IgD-negative memory B cell (primary cell): ENCODE measurements at regions not wholly inside any gene's neighbourhood (a gene's known extent, or its start where the extent isn't known, plus 50 kb on each side); places are given as distances from the start of the nearest gene placed in this dataset.

Source experiments
- H3K27ac Mint-ChIP-seq, 3 donors: one replicate each; pipeline ENCODE4 v1.8.0; 2020 to 2022; ENCODE audit warnings: mild to moderate bottlenecking in 3 of 3, mixed read lengths in 3 of 3, moderate library complexity in 1 of 3
- H3K27me3 Mint-ChIP-seq: one replicate; pipeline ENCODE4 v1.8.0; 2021; ENCODE audit warnings: mixed read lengths
- H3K36me3 Mint-ChIP-seq: one replicate; pipeline ENCODE4 v1.8.0; 2020; ENCODE audit warnings: mild to moderate bottlenecking, mixed read lengths
- H3K4me1 Mint-ChIP-seq, 3 donors: one replicate each; pipeline ENCODE4 v1.8.0; 2020 to 2022; ENCODE audit warnings: mixed read lengths in 3 of 3, mild to moderate bottlenecking in 1 of 3
- H3K4me3 Mint-ChIP-seq, 4 donors: one replicate each; pipeline ENCODE4 v1.8.0; 2020 to 2022; ENCODE audit warnings: mild to moderate bottlenecking in 4 of 4, mixed read lengths in 4 of 4, moderate library complexity in 3 of 4
- H3K9me3 Mint-ChIP-seq, 3 donors: one replicate each; pipeline ENCODE4 v1.8.0; 2020 to 2021; ENCODE audit warnings: mixed read lengths in 3 of 3, mild to moderate bottlenecking in 1 of 3

DNA sequence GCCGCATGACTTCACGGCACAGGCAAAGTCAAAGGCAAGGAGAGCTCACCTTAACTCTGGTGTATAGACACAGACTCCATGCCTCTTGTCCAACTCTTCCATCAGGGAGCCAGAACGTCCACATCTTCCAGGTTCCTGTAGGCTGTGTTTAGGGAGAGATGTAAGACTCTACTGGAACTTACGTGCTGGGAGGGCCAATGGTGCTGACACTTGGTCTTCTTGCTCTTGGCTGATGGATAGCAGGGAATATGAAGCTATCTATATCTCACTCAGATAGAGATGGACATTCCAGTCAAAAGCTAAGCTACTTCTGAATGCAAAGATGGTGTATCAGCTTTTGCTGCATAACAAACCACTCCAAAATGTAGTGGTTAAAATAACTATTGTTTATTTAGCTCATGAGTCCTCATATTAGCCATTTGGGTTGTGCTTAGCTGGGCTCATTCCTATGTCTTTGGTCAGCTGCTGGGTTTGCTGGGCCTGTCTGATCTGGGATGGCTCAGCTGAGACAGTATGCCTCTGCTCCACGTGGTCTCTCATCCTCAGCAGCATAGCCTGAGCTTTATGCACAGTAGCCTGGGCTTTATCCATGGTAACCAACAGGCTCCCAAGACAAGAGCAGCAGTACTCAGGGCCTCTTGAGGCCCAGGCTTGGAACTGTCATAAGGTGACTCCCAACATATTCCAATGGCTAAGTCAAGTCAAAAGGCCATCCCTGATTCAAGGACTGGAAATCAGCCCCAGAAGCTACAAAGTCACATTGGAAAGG, 111.6 kb downstream of the SNX5 start:
- Mint-ChIP-seq H3K9me3 (no peaks in the 10 kb centered on the region), H3K4me1 (peaks cover 41 to 46% (median 45%) of the 10 kb centered on the region in 3 donors), H3K27me3 (peaks cover 13% of the 10 kb centered on the region), H3K27ac (peak overlapping the region; percentile 5 to 63 (median 52)), H3K4me3 (peak overlapping the region in 2 of 4 donors; percentile 65 to 83), H3K36me3 (no peaks in the 10 kb centered on the region)

DNA sequence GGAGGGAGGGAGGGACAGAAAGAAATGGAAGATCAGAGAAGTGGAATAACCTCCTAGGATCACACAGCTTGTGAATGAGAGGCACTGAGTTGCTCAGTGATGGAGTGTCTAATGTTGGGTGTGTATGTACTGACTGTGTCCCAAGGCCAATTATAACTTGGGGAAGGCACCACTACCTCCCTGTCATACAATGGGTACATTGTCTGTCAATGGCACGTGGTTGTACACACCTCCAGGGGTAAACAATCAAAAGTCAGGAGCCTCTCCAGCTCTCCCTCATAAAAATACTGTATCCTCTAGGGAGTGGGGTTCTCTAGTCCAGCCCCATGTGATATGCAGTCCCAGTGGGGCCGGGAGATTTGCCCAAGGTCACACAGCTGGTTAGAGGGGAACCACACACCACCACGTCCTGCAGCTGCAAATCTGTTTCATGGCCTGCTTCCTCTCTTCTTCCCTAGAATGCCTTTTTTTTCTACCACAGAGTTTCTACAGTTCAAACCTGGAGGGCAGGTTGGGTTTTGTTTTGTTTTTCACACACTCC, 112.5 kb downstream of the SNX5 start:
- Mint-ChIP-seq H3K9me3 (no peaks in the 10 kb centered on the region), H3K4me1 (peaks cover 40 to 44% (median 42%) of the 10 kb centered on the region in 3 donors), H3K27me3 (peaks cover 6% of the 10 kb centered on the region), H3K36me3 (no peaks in the 10 kb centered on the region), H3K27ac (peak overlapping the region; percentile 52 to 86 (median 54)), H3K4me3 (peak overlapping the region in 3 of 4 donors; percentile 2 to 43 (median 34))

DNA sequence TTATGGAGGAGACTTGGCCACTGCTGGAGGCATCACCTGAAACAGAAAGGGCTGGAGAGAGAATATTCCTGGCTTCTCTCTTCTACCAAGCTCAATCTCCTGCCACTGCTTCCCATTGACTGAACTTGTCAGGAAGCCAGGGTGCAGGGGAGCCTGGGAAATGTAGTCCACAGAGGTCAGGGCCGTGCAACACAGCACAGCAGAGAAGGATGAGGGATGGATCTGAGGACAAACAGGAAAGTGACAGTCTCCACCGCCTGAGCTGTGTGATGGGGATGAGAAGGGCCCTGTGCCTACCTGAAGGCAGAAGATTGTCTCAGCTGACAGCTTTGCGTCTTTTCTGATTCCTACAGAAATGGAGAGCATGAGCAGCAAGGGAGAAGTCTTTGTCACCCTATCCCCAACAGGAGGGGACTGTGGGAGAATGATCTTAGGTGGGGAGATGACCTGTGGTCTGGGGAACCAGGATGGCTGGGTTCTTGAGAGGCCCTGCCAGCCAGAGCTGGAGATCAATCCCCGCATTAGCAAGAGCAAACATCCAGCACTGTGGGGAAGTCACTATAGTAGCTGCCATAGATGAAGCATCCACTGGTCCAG, 114.2 kb downstream of the SNX5 start:
- peaks cover 0 to 3% (median 0%) of the 10 kb centered on the region in 3 donors for H3K9me3 Mint-ChIP-seq
- peaks cover 3% of the 10 kb centered on the region for H3K27me3 Mint-ChIP-seq
- peaks cover 2% of the 10 kb centered on the region for H3K36me3 Mint-ChIP-seq
- peak overlapping the region in 2 of 4 donors; percentile 52 to 78 for H3K4me3 Mint-ChIP-seq
- peaks cover 29 to 33% (median 29%) of the 10 kb centered on the region in 3 donors for H3K4me1 Mint-ChIP-seq
- peak overlapping the region in 1 of 3 donors; percentile 18 for H3K27ac Mint-ChIP-seq

DNA sequence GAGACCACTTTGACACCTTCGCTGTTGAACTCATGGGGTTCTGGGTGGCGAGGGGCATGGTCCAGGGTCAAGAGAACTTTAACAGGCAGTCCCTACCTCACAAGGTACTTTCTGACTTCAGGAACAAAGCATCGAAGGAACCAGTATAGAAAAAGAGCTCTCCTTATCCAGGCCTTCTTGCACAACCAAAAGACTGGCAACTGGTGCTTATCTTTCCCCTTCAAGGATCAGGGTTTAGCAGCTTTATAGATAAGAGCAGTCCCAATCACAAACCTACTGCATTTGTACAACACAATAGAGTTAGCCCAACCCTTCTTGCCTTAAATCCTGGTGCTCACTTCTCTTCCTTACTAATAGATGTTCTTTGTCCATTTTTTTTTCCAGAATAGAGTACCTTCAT, 116.3 kb downstream of the SNX5 start:
- Mint-ChIP-seq H3K27ac (no peak overlapping the region), H3K4me3 (no peak overlapping the region), H3K27me3 (peaks cover 7% of the 10 kb centered on the region), H3K9me3 (peaks cover 0 to 5% (median 0%) of the 10 kb centered on the region in 3 donors), H3K4me1 (peaks cover 32 to 38% (median 33%) of the 10 kb centered on the region in 3 donors), H3K36me3 (peaks cover 2% of the 10 kb centered on the region)

DNA sequence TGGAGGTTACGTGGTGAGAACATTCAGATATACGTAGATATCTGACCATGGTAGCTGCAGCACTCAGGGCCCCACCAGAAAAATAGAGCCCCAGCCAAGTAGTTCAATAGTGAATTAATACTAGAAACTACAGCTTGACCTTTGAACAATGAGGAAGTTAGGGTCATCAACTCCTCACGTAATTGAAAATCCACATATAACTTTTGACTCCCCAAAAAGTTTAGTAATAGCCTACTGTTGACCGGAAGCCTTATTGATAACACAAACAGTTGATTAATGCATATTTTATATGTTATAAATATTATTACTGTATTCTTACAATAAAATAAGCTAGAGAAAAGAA, 117.9 kb downstream of the SNX5 start:
- no peak overlapping the region for H3K27ac Mint-ChIP-seq
- H3K36me3 Mint-ChIP-seq: peaks cover 2% of the 10 kb centered on the region
- H3K4me3 Mint-ChIP-seq: no peak overlapping the region
- H3K9me3 Mint-ChIP-seq: peaks cover 0 to 5% (median 0%) of the 10 kb centered on the region in 3 donors
- peaks cover 26 to 39% (median 28%) of the 10 kb centered on the region in 3 donors for H3K4me1 Mint-ChIP-seq
- H3K27me3 Mint-ChIP-seq: peaks cover 8% of the 10 kb centered on the region

DNA sequence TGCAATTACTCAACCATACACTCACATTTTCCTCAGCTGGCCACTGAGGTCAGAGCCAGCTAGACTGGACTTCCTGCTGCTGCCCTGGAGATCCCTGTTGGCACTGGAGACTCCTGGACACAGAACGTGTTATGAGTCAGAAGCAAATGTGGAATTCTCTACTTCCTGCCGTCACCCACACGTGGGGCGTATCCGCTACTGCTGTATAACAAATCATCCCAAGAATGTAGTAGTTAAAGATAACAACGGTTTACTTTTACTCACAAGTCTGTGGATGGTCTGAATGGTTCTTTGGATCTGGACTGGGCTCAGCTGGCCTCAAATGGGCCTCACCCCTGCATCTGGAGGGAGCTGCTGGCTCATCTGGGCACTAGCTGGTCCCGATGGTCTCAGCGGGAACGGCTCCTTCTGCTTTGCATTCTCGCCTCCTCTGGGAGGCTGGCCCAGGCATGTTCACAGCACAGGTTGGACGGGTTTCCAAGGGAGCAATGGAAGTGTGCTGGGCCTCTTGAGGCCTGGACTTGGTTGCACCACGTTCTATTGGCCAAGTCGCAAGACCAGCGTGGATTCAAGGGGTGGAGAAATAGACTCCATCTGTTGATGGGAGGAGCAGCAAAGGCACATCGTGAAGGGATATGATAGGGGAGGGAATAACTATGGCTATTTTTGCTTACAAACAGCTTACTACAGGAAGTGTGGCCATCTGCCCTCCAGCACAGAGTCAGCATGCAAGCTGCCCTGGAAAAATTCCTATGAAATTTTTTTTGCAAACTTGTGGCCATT, 118.5 kb downstream of the SNX5 start:
- peaks cover 2% of the 10 kb centered on the region for H3K36me3 Mint-ChIP-seq
- peaks cover 0 to 5% (median 0%) of the 10 kb centered on the region in 3 donors for H3K9me3 Mint-ChIP-seq
- no peak overlapping the region for H3K27ac Mint-ChIP-seq
- H3K27me3 Mint-ChIP-seq: peaks cover 8% of the 10 kb centered on the region
- H3K4me3 Mint-ChIP-seq: no peak overlapping the region
- H3K4me1 Mint-ChIP-seq: peaks cover 26 to 36% (median 28%) of the 10 kb centered on the region in 3 donors

DNA sequence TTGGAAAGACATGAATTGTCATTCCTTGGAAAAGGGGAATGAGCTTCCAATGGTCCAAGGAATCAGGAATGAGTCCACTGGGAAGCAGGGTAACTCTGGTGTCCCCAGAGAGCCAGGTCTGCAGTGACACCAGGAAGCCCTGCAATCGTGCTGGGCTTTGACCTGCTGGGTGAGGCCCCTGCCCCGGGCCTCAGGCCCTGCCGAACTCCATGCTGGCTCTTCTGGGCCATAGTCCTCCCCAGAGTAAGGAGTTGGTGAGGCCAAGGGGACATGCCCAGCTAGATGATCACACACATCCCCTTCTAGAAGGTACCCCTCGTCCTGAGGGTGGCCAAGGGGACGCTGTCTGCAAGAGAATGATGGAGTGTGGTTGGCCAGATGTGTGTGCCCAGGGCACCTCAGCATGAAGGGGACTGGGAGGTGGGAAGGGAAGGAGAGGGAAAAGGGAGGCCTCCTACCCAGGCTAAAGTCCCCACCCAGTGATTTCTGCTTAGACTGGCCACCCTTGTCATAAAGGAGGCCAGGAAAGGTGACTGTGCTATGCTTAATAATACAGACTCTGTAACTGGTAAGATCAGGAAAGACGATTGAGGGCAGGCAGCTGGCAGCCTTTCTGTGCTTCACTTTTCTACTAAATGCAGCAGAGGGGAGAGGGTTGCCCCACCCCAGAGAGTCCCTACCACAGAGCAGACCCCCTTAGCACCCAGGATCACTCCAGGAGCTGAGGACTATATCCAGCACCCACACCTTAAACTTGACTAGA, 119.3 kb downstream of the SNX5 start:
- H3K4me1 Mint-ChIP-seq: peaks cover 23 to 33% (median 29%) of the 10 kb centered on the region in 3 donors
- peaks cover 0 to 5% (median 0%) of the 10 kb centered on the region in 3 donors for H3K9me3 Mint-ChIP-seq
- no peak overlapping the region for H3K27ac Mint-ChIP-seq
- H3K27me3 Mint-ChIP-seq: peaks cover 6% of the 10 kb centered on the region
- peak overlapping the region in 1 of 4 donors; percentile 33 for H3K4me3 Mint-ChIP-seq
- peaks cover 2% of the 10 kb centered on the region for H3K36me3 Mint-ChIP-seq

DNA sequence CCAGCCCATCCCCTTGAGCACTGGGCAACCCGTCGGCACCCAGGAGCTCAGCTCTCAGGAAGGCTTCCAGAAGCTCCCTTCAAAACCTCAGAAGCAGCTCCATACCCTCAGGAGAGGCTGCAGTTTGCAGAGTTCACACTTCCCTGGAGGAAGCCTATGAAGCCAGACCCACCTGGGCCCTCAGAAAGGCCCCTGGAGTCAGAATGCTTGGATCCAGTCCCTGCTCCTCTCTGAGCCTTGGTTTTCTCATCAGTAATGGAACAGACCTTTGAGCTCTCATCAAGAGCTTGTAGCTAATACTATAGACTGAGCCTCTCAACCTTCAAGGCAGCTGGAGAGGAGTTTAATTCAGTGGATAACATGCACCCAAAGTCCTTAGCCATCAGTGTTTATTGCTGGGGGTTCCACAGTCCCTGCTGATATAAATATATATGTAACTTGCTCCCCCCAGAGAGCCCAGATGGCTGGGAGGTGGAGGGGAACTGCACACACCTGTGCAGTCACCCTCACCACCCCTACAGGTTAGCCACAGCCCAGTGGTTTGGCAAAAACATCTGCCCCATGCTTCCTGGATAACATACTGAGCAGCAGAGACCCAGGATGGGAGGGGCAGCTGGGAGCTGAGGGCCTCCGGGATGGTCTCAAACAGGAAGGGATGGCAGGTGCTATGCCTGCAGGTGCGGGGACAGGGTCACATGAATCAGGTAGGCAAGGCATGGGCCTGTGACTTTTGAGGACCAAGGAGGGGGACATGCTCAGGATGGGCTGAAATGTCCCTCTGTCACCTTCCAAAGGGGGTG, 120.1 kb downstream of the SNX5 start:
- H3K4me1 Mint-ChIP-seq: peaks cover 29 to 31% (median 31%) of the 10 kb centered on the region in 3 donors
- H3K4me3 Mint-ChIP-seq: peak overlapping the region in 2 of 4 donors; percentile 0 to 67
- H3K9me3 Mint-ChIP-seq: peaks cover 0 to 5% (median 0%) of the 10 kb centered on the region in 3 donors
- H3K27me3 Mint-ChIP-seq: peaks cover 8% of the 10 kb centered on the region
- H3K27ac Mint-ChIP-seq: peak overlapping the region in 2 of 3 donors; percentile 45 to 86
- H3K36me3 Mint-ChIP-seq: peaks cover 2% of the 10 kb centered on the region

DNA sequence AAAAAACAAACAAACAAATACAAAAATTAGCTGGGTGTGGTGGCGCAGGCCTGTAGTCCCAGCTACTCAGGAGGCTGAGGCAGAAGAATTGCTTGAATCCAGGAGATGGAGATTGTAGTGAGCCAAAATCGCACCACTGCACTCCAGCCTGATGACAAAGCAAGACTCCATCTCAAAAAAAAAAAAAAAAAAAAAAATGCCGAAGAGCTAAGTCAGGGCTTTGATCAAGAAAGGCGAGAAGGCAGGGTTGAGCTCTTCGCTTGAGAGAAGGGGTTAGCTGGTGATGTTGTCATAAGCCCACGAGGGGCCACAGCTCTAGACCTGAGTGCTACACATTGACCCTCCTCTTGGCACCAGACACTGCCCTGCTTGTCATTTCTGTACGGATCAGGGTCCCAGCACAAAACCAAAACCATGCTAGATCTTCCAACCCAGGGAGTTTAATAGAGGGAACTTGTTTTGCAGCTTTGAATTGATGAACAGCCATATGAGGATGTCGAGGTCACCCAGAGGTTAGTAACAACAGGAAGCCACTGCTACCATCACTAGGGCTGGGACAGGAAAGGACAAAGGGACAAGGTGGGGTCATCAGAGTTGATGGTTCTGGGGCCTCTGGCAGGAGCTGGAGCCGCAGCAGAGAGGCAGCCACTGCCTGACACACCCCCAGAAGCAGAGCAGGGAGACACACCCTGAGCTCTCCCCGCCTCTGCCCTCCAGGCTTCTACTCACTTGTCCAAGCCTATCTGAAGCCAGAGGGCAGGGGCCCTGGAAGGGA, 122.7 kb downstream of the SNX5 start:
- no peak overlapping the region for H3K27ac Mint-ChIP-seq
- peaks cover 5% of the 10 kb centered on the region for H3K36me3 Mint-ChIP-seq
- H3K4me1 Mint-ChIP-seq: peaks cover 23 to 33% (median 27%) of the 10 kb centered on the region in 3 donors
- H3K9me3 Mint-ChIP-seq: peaks cover 0 to 5% (median 0%) of the 10 kb centered on the region in 3 donors
- peaks cover 15% of the 10 kb centered on the region for H3K27me3 Mint-ChIP-seq
- H3K4me3 Mint-ChIP-seq: peak overlapping the region in 2 of 4 donors; percentile 38 to 86

DNA sequence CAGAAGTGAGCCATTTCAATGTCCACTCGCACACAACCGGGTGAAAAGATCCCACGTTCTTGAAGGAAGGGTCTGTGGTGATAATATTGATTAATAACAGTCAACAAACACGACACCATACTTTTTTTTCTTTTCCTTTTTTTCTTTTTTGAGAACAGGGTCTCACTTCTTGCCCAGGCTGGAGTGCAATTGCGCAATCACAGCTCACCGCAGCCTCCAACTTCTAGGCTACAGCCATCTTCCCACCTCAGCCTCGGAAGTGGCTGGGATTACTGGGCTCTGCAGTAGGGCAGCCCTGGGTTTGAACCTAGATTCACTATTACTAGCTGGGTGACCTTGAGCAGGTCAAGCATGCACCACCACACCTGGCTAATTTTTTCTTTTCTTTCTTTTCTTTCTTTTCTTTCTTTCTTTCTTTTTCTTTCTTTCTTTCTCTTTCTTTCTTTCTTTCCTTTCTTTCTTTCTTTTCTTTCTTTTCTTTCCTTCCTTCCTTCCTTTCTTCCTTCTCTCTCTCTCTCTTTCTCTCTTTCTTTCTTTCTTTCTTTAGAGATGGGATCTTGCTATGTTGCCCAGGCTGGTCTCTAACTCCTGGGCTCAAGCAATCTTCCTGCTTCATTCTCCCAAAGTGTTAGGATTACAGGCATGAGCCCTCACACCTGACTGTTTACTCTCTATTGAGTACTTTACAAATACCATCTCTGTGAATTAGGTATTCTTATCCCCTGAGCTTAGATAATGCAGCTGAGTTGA, 123.9 kb downstream of the SNX5 start:
- Mint-ChIP-seq H3K9me3 (peaks cover 0 to 5% (median 1%) of the 10 kb centered on the region in 3 donors), H3K27ac (peak overlapping the region in 1 of 3 donors; percentile 97), H3K4me3 (peak overlapping the region in 2 of 4 donors; percentile 61 to 70), H3K36me3 (peaks cover 5% of the 10 kb centered on the region), H3K27me3 (peaks cover 15% of the 10 kb centered on the region), H3K4me1 (peaks cover 23 to 31% (median 27%) of the 10 kb centered on the region in 3 donors)

DNA sequence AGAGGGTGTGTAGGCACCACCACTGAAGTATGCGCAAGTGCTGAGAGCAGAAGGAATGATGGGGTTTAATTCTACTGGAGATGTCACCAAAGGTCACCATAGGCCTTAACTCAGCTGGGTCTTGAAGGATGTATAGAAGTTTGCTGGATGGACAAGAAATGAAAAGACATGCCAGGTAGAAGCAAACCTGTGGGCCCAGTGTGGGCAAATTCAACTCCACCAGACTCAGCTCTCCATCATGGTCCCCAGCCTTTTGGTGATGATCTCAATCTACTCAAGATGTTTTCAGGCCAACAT, 124.5 kb downstream of the SNX5 start:
- Mint-ChIP-seq H3K27me3 (peaks cover 15% of the 10 kb centered on the region), H3K36me3 (peaks cover 3% of the 10 kb centered on the region), H3K4me1 (peaks cover 23 to 31% (median 27%) of the 10 kb centered on the region in 3 donors), H3K4me3 (peak overlapping the region in 2 of 4 donors; percentile 61 to 70), H3K9me3 (peaks cover 0 to 1% (median 0%) of the 10 kb centered on the region in 3 donors), H3K27ac (peak overlapping the region in 1 of 3 donors; percentile 32)
